HL-60 (cell line): ENCODE measurements at regions not wholly inside any gene's neighbourhood (a gene's known extent, or its start where the extent isn't known, plus 50 kb on each side); places are given as distances from the start of the nearest gene placed in this dataset.

ENCODE experiments used
- DNase-seq, 2 experiments: peaks; one replicate each; pipeline ENCODE4 v3.0.0-alpha.2; 2010 to 2020; ENCODE audit warnings: low read depth in 1 of 2, low spot score in 1 of 2
- H3K27ac ChIP-seq: fragments of 250-450 bp; sonication (Bioruptor Pico); replicated peaks from 2 replicates; pipeline ENCODE4 v1.5.1; 2020; ENCODE audit warnings: mild to moderate bottlenecking, moderate library complexity
- H3K27me3 ChIP-seq: fragments of 250-450 bp; sonication (Bioruptor Pico); 2 replicates; pipeline ENCODE4 v1.5.1; 2021; ENCODE audit warnings: mild to moderate bottlenecking, moderate library complexity; ENCODE audit not compliant: insufficient read depth, poor library complexity, severe bottlenecking
- H3K4me3 ChIP-seq: replicated peaks from 2 replicates; pipeline ENCODE4 v1.5.1; 2011; ENCODE audit warnings: mild to moderate bottlenecking, control low read depth, low read length; ENCODE audit not compliant: insufficient read depth
- GABPA ChIP-seq: IDR thresholded peaks from 2 replicates; pipeline ENCODE4 v1.6.1; 2012; ENCODE audit warnings: low read depth
- POLR2AphosphoS5 ChIP-seq: IDR thresholded peaks from 2 replicates; pipeline ENCODE4 v1.6.1; 2012; ENCODE audit warnings: low read depth
- REST ChIP-seq: IDR thresholded peaks from 2 replicates; pipeline ENCODE4 v1.6.1; 2012; ENCODE audit warnings: low read depth; ENCODE audit not compliant: insufficient replicate concordance
- SPI1 ChIP-seq: IDR thresholded peaks from 2 replicates; pipeline ENCODE4 v1.6.1; 2012; ENCODE audit warnings: low read depth, mild to moderate bottlenecking, borderline replicate concordance
- TF ChIP-seq, protein P1 (sequence below): IDR thresholded peaks from one replicate; pipeline ENCODE4 v1.5.1; 2011; ENCODE audit warnings: low read length, control low read depth, inconsistent platforms; ENCODE audit not compliant: insufficient read depth

- H3K27ac ChIP-seq = no peak overlapping the region
- H3K4me3 ChIP-seq = no peak overlapping the region
- no peak for TF ChIP-seq GABPA
- TF ChIP-seq POLR2AphosphoS5 = no peak
- no peak for TF ChIP-seq REST
- TF ChIP-seq SPI1 = no peak
- TF ChIP-seq, protein P1, sequence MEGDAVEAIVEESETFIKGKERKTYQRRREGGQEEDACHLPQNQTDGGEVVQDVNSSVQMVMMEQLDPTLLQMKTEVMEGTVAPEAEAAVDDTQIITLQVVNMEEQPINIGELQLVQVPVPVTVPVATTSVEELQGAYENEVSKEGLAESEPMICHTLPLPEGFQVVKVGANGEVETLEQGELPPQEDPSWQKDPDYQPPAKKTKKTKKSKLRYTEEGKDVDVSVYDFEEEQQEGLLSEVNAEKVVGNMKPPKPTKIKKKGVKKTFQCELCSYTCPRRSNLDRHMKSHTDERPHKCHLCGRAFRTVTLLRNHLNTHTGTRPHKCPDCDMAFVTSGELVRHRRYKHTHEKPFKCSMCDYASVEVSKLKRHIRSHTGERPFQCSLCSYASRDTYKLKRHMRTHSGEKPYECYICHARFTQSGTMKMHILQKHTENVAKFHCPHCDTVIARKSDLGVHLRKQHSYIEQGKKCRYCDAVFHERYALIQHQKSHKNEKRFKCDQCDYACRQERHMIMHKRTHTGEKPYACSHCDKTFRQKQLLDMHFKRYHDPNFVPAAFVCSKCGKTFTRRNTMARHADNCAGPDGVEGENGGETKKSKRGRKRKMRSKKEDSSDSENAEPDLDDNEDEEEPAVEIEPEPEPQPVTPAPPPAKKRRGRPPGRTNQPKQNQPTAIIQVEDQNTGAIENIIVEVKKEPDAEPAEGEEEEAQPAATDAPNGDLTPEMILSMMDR = no peak
- no peak for DNase-seq
- no peaks in the 10 kb centered on the region for H3K27me3 ChIP-seq
These were observed 582.5 kb downstream of the DOK5 start for GRCh38 chr20:55057779-55058415.

DNA sequence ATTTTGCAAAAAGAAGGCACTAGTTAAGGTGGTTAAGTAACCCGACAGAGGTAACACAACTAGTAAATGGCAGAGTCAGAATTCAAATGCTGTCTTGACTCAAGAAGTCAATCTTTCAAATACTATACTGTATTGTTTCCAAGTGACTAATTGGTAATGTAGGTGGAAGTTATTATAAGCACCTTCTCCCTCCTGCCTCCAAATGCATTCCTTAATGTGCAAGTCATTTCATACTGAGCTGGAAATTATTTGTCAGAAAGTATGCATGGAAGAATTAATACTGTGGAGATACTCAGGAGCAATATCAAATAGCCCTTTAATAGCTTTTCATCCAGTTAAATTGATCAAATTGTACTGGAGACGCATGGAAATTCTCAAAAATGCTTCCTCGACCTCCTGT is 579.1 kb downstream of the DOK5 start:
- H3K27ac ChIP-seq = no peak overlapping the region
- H3K4me3 ChIP-seq = no peak overlapping the region
- DNase-seq = no peak
- no peaks in the 10 kb centered on the region for H3K27me3 ChIP-seq
- TF ChIP-seq, protein P1 = no peak
- TF ChIP-seq REST (no peak), SPI1 (no peak), GABPA (no peak), POLR2AphosphoS5 (no peak)

- H3K27me3 ChIP-seq = no peaks in the 10 kb centered on the region
- H3K27ac ChIP-seq = no peak overlapping the region
- TF ChIP-seq POLR2AphosphoS5 (no peak), SPI1 (no peak), REST (no peak)
- H3K4me3 ChIP-seq = no peak overlapping the region
- DNase-seq = no peak
These were observed 578.0 kb downstream of the DOK5 start for GRCh38 chr20:55053389-55053788.

DNA sequence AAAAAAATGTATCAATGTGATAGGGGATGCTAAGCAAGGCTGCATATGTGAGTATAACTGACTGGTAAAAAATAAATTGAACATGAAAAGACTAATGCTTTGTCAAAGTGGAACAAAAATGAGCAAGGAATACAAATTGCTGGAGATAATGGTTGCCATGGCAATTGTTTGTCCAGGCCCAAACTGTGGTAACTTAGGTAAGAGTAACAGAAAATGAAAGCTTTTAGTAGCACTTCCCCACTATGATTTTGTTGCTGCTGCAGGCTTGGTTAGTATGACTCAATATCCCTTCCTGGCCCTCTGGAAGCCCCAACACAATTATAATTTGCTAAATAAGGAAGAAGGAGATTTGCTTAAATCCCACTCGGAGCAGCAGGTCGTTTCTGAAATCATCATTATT is 577.1 kb downstream of the DOK5 start:
- no peaks in the 10 kb centered on the region for H3K27me3 ChIP-seq
- TF ChIP-seq REST (no peak), GABPA (no peak), SPI1 (no peak), POLR2AphosphoS5 (no peak)
- TF ChIP-seq, protein P1 = no peak
- no peak for DNase-seq
- H3K27ac ChIP-seq = no peak overlapping the region
- H3K4me3 ChIP-seq = no peak overlapping the region
